IMR-90 (cell line): ENCODE measurements at regions not wholly inside any gene's neighbourhood (a gene's known extent, or its start where the extent isn't known, plus 50 kb on each side); places are given as distances from the start of the nearest gene placed in this dataset.

Experiments used
- ATAC-seq: fragments of 200-7000 bp; cut with Tn5 transposase; 2 replicates; pipeline ENCODE4 v1.9.1; 2020; ENCODE audit warnings: low read depth, mild to moderate bottlenecking, moderate library complexity
- BruUV-seq: library from RNA; stranded (reverse); fragments of 400-500 nt; replicated peaks from 2 replicates; lab custom pipeline; 2021; lab: Mats Ljungman, UMichigan
- CTCF ChIA-PET: fragments of 300-600 bp; formaldehyde crosslinking; extraction: SDS; loops from one replicate; lab custom pipeline; 2021; ENCODE audit warnings: antibody characterized with exemption; lab: Yijun Ruan, JAX
- POLR2A ChIA-PET: fragments of 300-600 bp; sonication (Branson Sonifier 250); formaldehyde crosslinking; loops from one replicate; lab custom pipeline; 2022; ENCODE audit warnings: antibody characterized with exemption; ENCODE audit not compliant: unreplicated experiment; lab: Charles Lee
- DNase-seq: peaks from one replicate; pipeline ENCODE4 v3.0.0; 2013
- H2AFZ ChIP-seq: replicated peaks from 2 replicates; pipeline ENCODE3; 2013; ENCODE audit warnings: low read length, mild to moderate bottlenecking; ENCODE audit not compliant: poor library complexity
- H2AK5ac ChIP-seq: 2 replicates; pipeline ENCODE4 v1.6.1; 2013; ENCODE audit warnings: low read depth, low read length, inconsistent platforms
- H2AK9ac ChIP-seq: replicated peaks from 2 replicates; pipeline ENCODE3; 2013; ENCODE audit warnings: mild to moderate bottlenecking, low read depth, low read length, moderate library complexity; ENCODE audit not compliant: poor library complexity
- H2BK120ac ChIP-seq: 2 replicates; pipeline ENCODE4 v1.6.1; 2013; ENCODE audit warnings: low read depth, low read length, inconsistent platforms
- H2BK15ac ChIP-seq: 3 replicates; pipeline ENCODE4 v1.6.1; 2013; ENCODE audit warnings: low read depth, low read length, inconsistent platforms
- H2BK20ac ChIP-seq: 2 replicates; pipeline ENCODE4 v1.6.1; 2013; ENCODE audit warnings: low read depth, mild to moderate bottlenecking, inconsistent platforms, low read length, moderate library complexity
- H2BK5ac ChIP-seq: 2 replicates; pipeline ENCODE4 v1.6.1; 2013; ENCODE audit warnings: mild to moderate bottlenecking, low read depth, low read length, inconsistent platforms; ENCODE audit not compliant: poor library complexity, severe bottlenecking
- H3K14ac ChIP-seq: replicated peaks from 2 replicates; pipeline ENCODE4 v1.6.1; 2013; ENCODE audit warnings: low read depth, low read length, inconsistent platforms
- H3K18ac ChIP-seq: 2 replicates; pipeline ENCODE4 v1.6.1; 2013; ENCODE audit warnings: low read depth, low read length, control low read depth
- H3K23ac ChIP-seq: 2 replicates; pipeline ENCODE4 v1.6.1; 2013; ENCODE audit warnings: low read depth, low read length, inconsistent platforms
- H3K27ac ChIP-seq: 2 replicates; pipeline ENCODE4 v1.5.1; 2013; ENCODE audit warnings: mild to moderate bottlenecking, control low read depth, low read length; ENCODE audit not compliant: insufficient read depth
- H3K27me3 ChIP-seq: 2 replicates; pipeline ENCODE4 v1.6.1; 2013; ENCODE audit warnings: low read length; ENCODE audit not compliant: control insufficient read depth, insufficient read depth
- H3K36me3 ChIP-seq: 2 replicates; pipeline ENCODE4 v1.6.1; 2013; ENCODE audit warnings: low read length, mixed read lengths; ENCODE audit not compliant: control insufficient read depth, insufficient read depth
- H3K4ac ChIP-seq: 2 replicates; pipeline ENCODE4 v1.6.1; 2013; ENCODE audit warnings: low read depth, low read length, inconsistent platforms
- H3K4me1 ChIP-seq: 2 replicates; pipeline ENCODE4 v1.6.1; 2013; ENCODE audit warnings: low read length, mixed read lengths; ENCODE audit not compliant: control insufficient read depth, insufficient read depth
- H3K4me2 ChIP-seq: 2 replicates; pipeline ENCODE4 v1.6.1; 2013; ENCODE audit warnings: low read depth, mild to moderate bottlenecking, control low read depth, low read length, moderate library complexity
- H3K4me3 ChIP-seq: 2 replicates; pipeline ENCODE4 v1.5.1; 2013; ENCODE audit warnings: low read depth, mild to moderate bottlenecking, control low read depth, low read length, moderate library complexity; ENCODE audit not compliant: insufficient read depth
- H3K56ac ChIP-seq: 2 replicates; pipeline ENCODE4 v1.6.1; 2013; ENCODE audit warnings: low read length, inconsistent platforms; ENCODE audit not compliant: insufficient read depth; ENCODE audit errors: extremely low read depth
- H3K79me1 ChIP-seq, 2 experiments: 2 replicates each; pipeline ENCODE4 v1.6.1; 2013; ENCODE audit warnings: low read length in 2 of 2, inconsistent platforms in 1 of 2, low read depth in 1 of 2
- H3K9ac ChIP-seq: 2 replicates; pipeline ENCODE4 v1.6.1; 2013; ENCODE audit warnings: low read depth, low read length, control low read depth
- H3K9me1 ChIP-seq: 2 replicates; pipeline ENCODE4 v1.6.1; 2013; ENCODE audit warnings: low read length, inconsistent platforms; ENCODE audit not compliant: insufficient read depth
- H3K9me3 ChIP-seq: 2 replicates; pipeline ENCODE4 v1.6.1; 2013; ENCODE audit warnings: low read length; ENCODE audit not compliant: control insufficient read depth, insufficient read depth
- H4K20me1 ChIP-seq: 2 replicates; pipeline ENCODE4 v1.6.1; 2013; ENCODE audit warnings: low read length, inconsistent platforms; ENCODE audit not compliant: insufficient read depth
- H4K5ac ChIP-seq: 2 replicates; pipeline ENCODE4 v1.6.1; 2013; ENCODE audit warnings: mild to moderate bottlenecking, low read depth, low read length, control low read depth
- H4K8ac ChIP-seq, 2 experiments: 2 replicates each; pipeline ENCODE4 v1.6.1; 2013; ENCODE audit warnings: low read depth in 2 of 2, low read length in 2 of 2, control low read depth in 1 of 2, inconsistent platforms in 1 of 2
- H4K91ac ChIP-seq: 2 replicates; pipeline ENCODE4 v1.6.1; 2013; ENCODE audit warnings: low read depth, low read length, inconsistent platforms; ENCODE audit not compliant: insufficient read depth
- BHLHE40 ChIP-seq: fragments of 150-350 bp; IDR thresholded peaks from 2 replicates; pipeline ENCODE4 v1.6.1; 2016; ENCODE audit warnings: mild to moderate bottlenecking, low read depth, low read length
- CHD1 ChIP-seq: IDR thresholded peaks from 2 replicates; pipeline ENCODE4 v1.6.1; 2012; ENCODE audit warnings: low read depth, low read length, improper control_type of control experiment
- CTCF ChIP-seq: conservative IDR thresholded peaks from 2 replicates; pipeline ENCODE4 v1.5.1; 2012; ENCODE audit warnings: mild to moderate bottlenecking, low read depth, low read length, improper control_type of control experiment
- FOS ChIP-seq: fragments of 150-350 bp; IDR thresholded peaks from 2 replicates; pipeline ENCODE4 v1.6.1; 2016; ENCODE audit warnings: low read depth, low read length
- MAFK ChIP-seq: IDR thresholded peaks from 2 replicates; pipeline ENCODE4 v1.6.1; 2012; ENCODE audit warnings: low read depth, low read length, improper control_type of control experiment
- MAZ ChIP-seq: IDR thresholded peaks from 2 replicates; pipeline ENCODE4 v1.6.1; 2012; ENCODE audit warnings: low read depth, mild to moderate bottlenecking, low read length, improper control_type of control experiment, moderate library complexity, borderline replicate concordance
- RFX5 ChIP-seq: IDR thresholded peaks from 2 replicates; pipeline ENCODE4 v1.8.0; 2012; ENCODE audit warnings: low read depth, mild to moderate bottlenecking, low read length, moderate library complexity
- SMC3 ChIP-seq: fragments of 150-350 bp; IDR thresholded peaks from 2 replicates; pipeline ENCODE4 v1.6.1; 2016; ENCODE audit warnings: low read depth, mild to moderate bottlenecking, antibody characterized with exemption, low read length, moderate library complexity
- WGBS, 2 experiments: methylation state at CpG; one replicate each; pipeline versions ENCODE4 v1.1.5 to v1.1.7; 2013; ENCODE audit warnings: missing lambda C conversion rate in 2 of 2; ENCODE audit not compliant: insufficient read length in 1 of 2; ENCODE audit errors: extremely low coverage in 2 of 2; 5-methylcytosine and 5-hydroxymethylcytosine counted together
- dilution Hi-C: fragments of 300-500 bp; cut with HindIII; formaldehyde crosslinking; loops from one replicate; pipeline ENCODE4 v1.14.3; 2018; ENCODE audit warnings: low sequenced_read_pairs; ENCODE audit not compliant: unreplicated experiment
- in situ Hi-C: fragments of 300-500 bp; cut with MboI; formaldehyde crosslinking; loops from 3 replicates; pipeline ENCODE4 v1.14.3; 2019; ENCODE audit warnings: low sequenced_read_pairs, inconsistent platforms, mixed read lengths
- intact Hi-C: fragments of 100-400 bp; cut with micrococcal nuclease; formaldehyde crosslinking; loops from 2 replicates; pipeline ENCODE4 v1.10.0; 2022

GRCh38 chr4:8705161-8706145 lies 112.9 kb downstream of the CPZ start (continued):
- no peak for TF ChIP-seq CHD1

GRCh38 chr4:8704632-8705031 lies 112.1 kb downstream of the CPZ start:
- ATAC-seq (no peak), DNase-seq (no peak)
- Histone ChIP-seq H2BK5ac (no peak overlapping the region), H3K27me3 (peaks cover 8% of the 10 kb centered on the region), H3K36me3 (no peaks in the 10 kb centered on the region), H3K4me1 (no peaks in the 10 kb centered on the region), H3K9ac (no peak overlapping the region), H2BK15ac (no peak overlapping the region), H3K4me2 (no peak overlapping the region), H2AK9ac (no peak overlapping the region), H3K9me1 (no peaks in the 10 kb centered on the region), H4K5ac (no peak overlapping the region), H3K23ac (no peak overlapping the region), H2BK20ac (no peak overlapping the region), H4K20me1 (no peaks in the 10 kb centered on the region), H4K91ac (no peak overlapping the region), H3K4me3 (no peak overlapping the region), H3K56ac (no peak overlapping the region), H3K18ac (no peak overlapping the region), H3K4ac (no peak overlapping the region), H2BK120ac (no peak overlapping the region), H4K8ac (no peak overlapping the region), H2AK5ac (no peak overlapping the region), H3K79me1 (no peaks in the 10 kb centered on the region), H3K27ac (no peak overlapping the region), H3K9me3 (peaks cover 2% of the 10 kb centered on the region; the same call in 1 of the 2 replicates), H3K14ac (no peak overlapping the region), H2AFZ (no peak overlapping the region)
- ChIA-PET POLR2A (no interaction called here), CTCF (no interaction called here)
- TF ChIP-seq BHLHE40 (no peak), RFX5 (no peak), CHD1 (no peak), MAZ (no peak), FOS (no peak), MAFK (no peak), SMC3 (no peak), CTCF (no peak)
- dilution Hi-C loops (no loop called here), in situ Hi-C loops (no loop called here), intact Hi-C loops (no loop called here)
- no TSS peak for BruUV-seq
- WGBS, 2 experiments: 64% methylated on average over 3 of the region's 9 CpGs; no CpG with 5 or more reads in 1 of the 2 experiments
